Liver (tissue), 3 donors: ENCODE measurements at regions not wholly inside any gene's neighbourhood (a gene's known extent, or its start where the extent isn't known, plus 50 kb on each side); places are given as distances from the start of the nearest gene placed in this dataset.

ENCODE experiments used
- GABPA ChIP-seq, 2 donors: IDR thresholded peaks in 1 of 2; conservative IDR thresholded peaks in 1 of 2; 2 replicates each; pipeline ENCODE4 v1.6.1; 2016; ENCODE audit warnings: antibody characterized with exemption in 2 of 2, mild to moderate bottlenecking in 1 of 2, moderate library complexity in 1 of 2
- RAD21 ChIP-seq, 2 donors: IDR thresholded peaks; 2 replicates each; pipeline ENCODE4 v1.6.1; 2016; ENCODE audit warnings: antibody characterized with exemption in 2 of 2, mild to moderate bottlenecking in 2 of 2
- SP1 ChIP-seq: IDR thresholded peaks from 2 replicates; pipeline ENCODE4 v1.6.1; 2018; ENCODE audit warnings: antibody characterized with exemption, mild to moderate bottlenecking
- YY1 ChIP-seq: IDR thresholded peaks from 2 replicates; pipeline ENCODE4 v1.6.1; 2016; ENCODE audit warnings: antibody characterized with exemption, mild to moderate bottlenecking
- TF ChIP-seq, protein P1 (sequence below): fragments of 150-350 bp; IDR thresholded peaks from 2 replicates; pipeline ENCODE4 v1.5.1; 2017; ENCODE audit warnings: improper control_type of control experiment, low read depth, low read length; ENCODE audit not compliant: missing input control
- TF ChIP-seq, protein P2 (sequence below): IDR thresholded peaks from 2 replicates; pipeline ENCODE4 v1.6.1; 2016; ENCODE audit warnings: antibody characterized with exemption
- TF ChIP-seq, protein P3 (sequence below): IDR thresholded peaks from 2 replicates; pipeline ENCODE4 v1.6.1; 2016; ENCODE audit warnings: antibody characterized with exemption
- TF ChIP-seq, protein P4 (sequence below): IDR thresholded peaks from 2 replicates; pipeline ENCODE4 v1.6.1; 2016; ENCODE audit warnings: antibody characterized with exemption, mild to moderate bottlenecking
- donor health status: healthy.
- donor health status: healthy.

DNA sequence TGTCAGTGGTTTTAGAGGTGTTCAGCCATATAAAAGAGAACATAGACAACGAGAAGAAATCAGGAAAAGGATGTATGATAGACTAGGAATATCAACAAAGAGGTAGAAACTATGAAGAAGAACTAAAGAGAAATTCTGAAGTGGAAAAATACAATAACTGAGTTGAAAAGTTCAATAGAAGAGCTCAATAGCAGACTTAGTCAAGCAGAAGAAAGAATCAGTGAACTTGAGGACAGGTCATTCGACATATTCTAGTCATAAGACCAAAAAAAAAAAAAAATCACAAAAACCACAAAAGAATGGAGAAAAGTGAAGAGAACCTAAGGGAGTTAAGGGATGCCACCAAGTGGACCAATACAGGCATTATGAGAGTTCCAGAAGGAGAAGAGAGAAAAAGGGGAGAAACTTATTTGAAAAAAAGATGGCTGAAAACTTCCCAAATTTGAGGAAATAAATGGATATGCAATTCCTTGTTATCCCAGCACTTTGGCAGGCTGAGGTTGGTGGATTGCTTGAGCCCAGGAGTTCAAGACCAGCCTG, 321.2 kb downstream of the ABCC12 start:
- TF ChIP-seq, protein P1, sequence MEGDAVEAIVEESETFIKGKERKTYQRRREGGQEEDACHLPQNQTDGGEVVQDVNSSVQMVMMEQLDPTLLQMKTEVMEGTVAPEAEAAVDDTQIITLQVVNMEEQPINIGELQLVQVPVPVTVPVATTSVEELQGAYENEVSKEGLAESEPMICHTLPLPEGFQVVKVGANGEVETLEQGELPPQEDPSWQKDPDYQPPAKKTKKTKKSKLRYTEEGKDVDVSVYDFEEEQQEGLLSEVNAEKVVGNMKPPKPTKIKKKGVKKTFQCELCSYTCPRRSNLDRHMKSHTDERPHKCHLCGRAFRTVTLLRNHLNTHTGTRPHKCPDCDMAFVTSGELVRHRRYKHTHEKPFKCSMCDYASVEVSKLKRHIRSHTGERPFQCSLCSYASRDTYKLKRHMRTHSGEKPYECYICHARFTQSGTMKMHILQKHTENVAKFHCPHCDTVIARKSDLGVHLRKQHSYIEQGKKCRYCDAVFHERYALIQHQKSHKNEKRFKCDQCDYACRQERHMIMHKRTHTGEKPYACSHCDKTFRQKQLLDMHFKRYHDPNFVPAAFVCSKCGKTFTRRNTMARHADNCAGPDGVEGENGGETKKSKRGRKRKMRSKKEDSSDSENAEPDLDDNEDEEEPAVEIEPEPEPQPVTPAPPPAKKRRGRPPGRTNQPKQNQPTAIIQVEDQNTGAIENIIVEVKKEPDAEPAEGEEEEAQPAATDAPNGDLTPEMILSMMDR = no peak
- TF ChIP-seq, protein P2, sequence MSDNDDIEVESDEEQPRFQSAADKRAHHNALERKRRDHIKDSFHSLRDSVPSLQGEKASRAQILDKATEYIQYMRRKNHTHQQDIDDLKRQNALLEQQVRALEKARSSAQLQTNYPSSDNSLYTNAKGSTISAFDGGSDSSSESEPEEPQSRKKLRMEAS = no peak
- no peak for TF ChIP-seq RAD21 (IDR thresholded peaks at IDR 0.05)
- TF ChIP-seq, protein P3, sequence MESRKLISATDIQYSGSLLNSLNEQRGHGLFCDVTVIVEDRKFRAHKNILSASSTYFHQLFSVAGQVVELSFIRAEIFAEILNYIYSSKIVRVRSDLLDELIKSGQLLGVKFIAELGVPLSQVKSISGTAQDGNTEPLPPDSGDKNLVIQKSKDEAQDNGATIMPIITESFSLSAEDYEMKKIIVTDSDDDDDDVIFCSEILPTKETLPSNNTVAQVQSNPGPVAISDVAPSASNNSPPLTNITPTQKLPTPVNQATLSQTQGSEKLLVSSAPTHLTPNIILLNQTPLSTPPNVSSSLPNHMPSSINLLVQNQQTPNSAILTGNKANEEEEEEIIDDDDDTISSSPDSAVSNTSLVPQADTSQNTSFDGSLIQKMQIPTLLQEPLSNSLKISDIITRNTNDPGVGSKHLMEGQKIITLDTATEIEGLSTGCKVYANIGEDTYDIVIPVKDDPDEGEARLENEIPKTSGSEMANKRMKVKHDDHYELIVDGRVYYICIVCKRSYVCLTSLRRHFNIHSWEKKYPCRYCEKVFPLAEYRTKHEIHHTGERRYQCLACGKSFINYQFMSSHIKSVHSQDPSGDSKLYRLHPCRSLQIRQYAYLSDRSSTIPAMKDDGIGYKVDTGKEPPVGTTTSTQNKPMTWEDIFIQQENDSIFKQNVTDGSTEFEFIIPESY = no peak
- TF ChIP-seq GABPA (IDR thresholded peaks at IDR 0.05 in 1 of 2, conservative IDR thresholded peaks at IDR 0.05 in 1 of 2) = no peak
- no peak for TF ChIP-seq SP1
- TF ChIP-seq YY1 = no peak
- TF ChIP-seq, protein P4, sequence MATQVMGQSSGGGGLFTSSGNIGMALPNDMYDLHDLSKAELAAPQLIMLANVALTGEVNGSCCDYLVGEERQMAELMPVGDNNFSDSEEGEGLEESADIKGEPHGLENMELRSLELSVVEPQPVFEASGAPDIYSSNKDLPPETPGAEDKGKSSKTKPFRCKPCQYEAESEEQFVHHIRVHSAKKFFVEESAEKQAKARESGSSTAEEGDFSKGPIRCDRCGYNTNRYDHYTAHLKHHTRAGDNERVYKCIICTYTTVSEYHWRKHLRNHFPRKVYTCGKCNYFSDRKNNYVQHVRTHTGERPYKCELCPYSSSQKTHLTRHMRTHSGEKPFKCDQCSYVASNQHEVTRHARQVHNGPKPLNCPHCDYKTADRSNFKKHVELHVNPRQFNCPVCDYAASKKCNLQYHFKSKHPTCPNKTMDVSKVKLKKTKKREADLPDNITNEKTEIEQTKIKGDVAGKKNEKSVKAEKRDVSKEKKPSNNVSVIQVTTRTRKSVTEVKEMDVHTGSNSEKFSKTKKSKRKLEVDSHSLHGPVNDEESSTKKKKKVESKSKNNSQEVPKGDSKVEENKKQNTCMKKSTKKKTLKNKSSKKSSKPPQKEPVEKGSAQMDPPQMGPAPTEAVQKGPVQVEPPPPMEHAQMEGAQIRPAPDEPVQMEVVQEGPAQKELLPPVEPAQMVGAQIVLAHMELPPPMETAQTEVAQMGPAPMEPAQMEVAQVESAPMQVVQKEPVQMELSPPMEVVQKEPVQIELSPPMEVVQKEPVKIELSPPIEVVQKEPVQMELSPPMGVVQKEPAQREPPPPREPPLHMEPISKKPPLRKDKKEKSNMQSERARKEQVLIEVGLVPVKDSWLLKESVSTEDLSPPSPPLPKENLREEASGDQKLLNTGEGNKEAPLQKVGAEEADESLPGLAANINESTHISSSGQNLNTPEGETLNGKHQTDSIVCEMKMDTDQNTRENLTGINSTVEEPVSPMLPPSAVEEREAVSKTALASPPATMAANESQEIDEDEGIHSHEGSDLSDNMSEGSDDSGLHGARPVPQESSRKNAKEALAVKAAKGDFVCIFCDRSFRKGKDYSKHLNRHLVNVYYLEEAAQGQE = no peak
